ENCODE measurements at regions not wholly inside any gene's neighbourhood (a gene's known extent, or its start where the extent isn't known, plus 50 kb on each side); places are given as distances from the start of the nearest gene placed in this dataset.
"Not testable (repeated sequence)": the region's sequence is repeated elsewhere in the genome, so short reads cannot be mapped to it uniquely, and the experiment has no call there.

DNA sequence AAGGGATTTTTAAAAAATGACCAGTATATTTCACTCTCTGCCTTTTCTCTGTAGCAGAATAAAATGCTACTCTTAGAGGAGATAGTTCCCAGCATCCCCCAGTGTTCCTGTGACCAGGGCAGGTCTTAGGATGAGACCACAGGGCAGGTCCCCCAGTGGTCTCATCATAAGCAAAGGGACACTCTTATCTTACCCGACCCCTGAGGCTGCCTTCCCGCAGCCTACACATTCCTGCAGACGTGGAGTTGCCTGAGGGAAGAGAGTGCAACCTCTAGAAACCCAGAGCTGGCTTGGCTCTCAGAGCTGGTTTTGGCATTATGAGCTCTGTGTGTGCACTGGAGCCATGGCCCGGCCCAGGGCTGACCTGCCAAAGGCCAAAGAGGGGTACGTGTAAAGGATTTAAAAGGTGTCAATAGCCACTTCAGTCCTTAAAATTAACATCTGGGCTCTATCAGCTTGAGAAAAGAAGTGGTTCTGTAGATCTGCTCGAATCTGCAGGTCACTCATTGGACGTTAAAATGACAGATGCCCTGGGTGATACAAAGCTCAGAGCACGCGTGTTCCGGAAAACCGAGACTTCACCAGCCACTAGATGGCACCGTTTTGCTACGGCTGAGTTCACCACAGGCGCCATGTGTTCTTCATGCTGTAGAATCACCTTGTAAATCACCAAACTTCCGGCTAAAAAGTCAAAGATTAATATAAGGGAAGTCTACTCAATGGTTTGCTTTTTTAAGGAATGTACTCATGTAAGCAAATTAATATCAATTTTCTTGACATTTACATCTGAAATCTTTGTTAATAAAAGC, 60.4 kb upstream of the GPR31 start:
- not testable (repeated sequence) for H3K9me3 Mint-ChIP-seq (ENCODE audit: unreplicated experiment); DNase-seq (ENCODE audit: extremely low spot score, unreplicated experiment); H3K4me1 Mint-ChIP-seq (ENCODE audit: unreplicated experiment); H3K27ac Mint-ChIP-seq (ENCODE audit: unreplicated experiment); H3K4me3 Mint-ChIP-seq (ENCODE audit: unreplicated experiment); H3K36me3 Mint-ChIP-seq (ENCODE audit: unreplicated experiment); H3K27me3 Mint-ChIP-seq (ENCODE audit: unreplicated experiment)
- peak; percentile 31 for TF ChIP-seq CTCF (IDR thresholded peaks at IDR 0.05)

GRCh38 chr6:167219079-167219478, 61.3 kb upstream of the GPR31 start:
- peaks cover 10% of the 10 kb centered on the region for H3K27me3 Mint-ChIP-seq (ENCODE audit: unreplicated experiment)
- H3K9me3 Mint-ChIP-seq (ENCODE audit: unreplicated experiment); DNase-seq (ENCODE audit: extremely low spot score, unreplicated experiment); H3K4me1 Mint-ChIP-seq (ENCODE audit: unreplicated experiment); H3K4me3 Mint-ChIP-seq (ENCODE audit: unreplicated experiment); H3K27ac Mint-ChIP-seq (ENCODE audit: unreplicated experiment); H3K36me3 Mint-ChIP-seq (ENCODE audit: unreplicated experiment): not testable (repeated sequence)

DNA sequence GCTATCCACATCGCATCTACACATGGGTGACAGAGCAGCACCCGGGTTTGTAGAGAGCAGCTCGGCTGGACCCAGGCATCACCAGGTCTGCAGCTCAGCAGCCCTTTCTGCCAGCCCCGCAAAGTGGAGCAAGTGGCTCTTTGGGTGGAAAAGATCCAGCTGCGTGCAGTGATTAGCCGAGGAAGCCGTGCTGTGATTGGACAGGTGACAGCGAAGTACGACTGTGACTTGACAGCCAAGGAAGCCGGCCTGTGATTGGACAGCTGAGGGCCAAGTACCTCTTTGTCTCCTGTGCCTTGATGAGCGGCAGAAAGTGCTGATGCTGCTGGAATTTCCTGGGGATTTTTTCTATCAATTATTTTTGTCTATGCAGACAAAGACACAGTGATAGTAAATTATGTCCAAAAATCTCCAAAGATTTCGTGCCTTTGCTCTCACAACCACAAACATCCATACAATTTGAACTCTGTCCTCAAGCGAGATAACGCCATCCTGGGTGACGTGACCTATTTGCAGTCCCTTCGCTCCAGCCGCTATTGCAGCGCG, 62.3 kb upstream of the GPR31 start:
- no peak for DNase-seq (ENCODE audit: extremely low spot score, unreplicated experiment)
- no peaks in the 10 kb centered on the region for H3K36me3 Mint-ChIP-seq (ENCODE audit: unreplicated experiment)
- no peak overlapping the region for H3K4me3 Mint-ChIP-seq (ENCODE audit: unreplicated experiment)
- no peaks in the 10 kb centered on the region for H3K4me1 Mint-ChIP-seq (ENCODE audit: unreplicated experiment)
- TF ChIP-seq CTCF (IDR thresholded peaks at IDR 0.05) = no peak
- H3K27me3 Mint-ChIP-seq (ENCODE audit: unreplicated experiment) = peaks cover 14% of the 10 kb centered on the region
- no peaks in the 10 kb centered on the region for H3K9me3 Mint-ChIP-seq (ENCODE audit: unreplicated experiment)
- no peak overlapping the region for H3K27ac Mint-ChIP-seq (ENCODE audit: unreplicated experiment)

- Mint-ChIP-seq H3K4me1 (ENCODE audit: unreplicated experiment) (no peaks in the 10 kb centered on the region), H3K27me3 (ENCODE audit: unreplicated experiment) (peaks cover 20% of the 10 kb centered on the region), H3K36me3 (ENCODE audit: unreplicated experiment) (no peaks in the 10 kb centered on the region), H3K4me3 (ENCODE audit: unreplicated experiment) (no peak overlapping the region), H3K9me3 (ENCODE audit: unreplicated experiment) (no peaks in the 10 kb centered on the region), H3K27ac (ENCODE audit: unreplicated experiment) (no peak overlapping the region)
- peak; percentile 77 for DNase-seq (ENCODE audit: extremely low spot score, unreplicated experiment)
- TF ChIP-seq CTCF (IDR thresholded peaks at IDR 0.05) = no peak
Observed at GRCh38 chr6:167221400-167222201, 63.8 kb upstream of the GPR31 start.

DNA sequence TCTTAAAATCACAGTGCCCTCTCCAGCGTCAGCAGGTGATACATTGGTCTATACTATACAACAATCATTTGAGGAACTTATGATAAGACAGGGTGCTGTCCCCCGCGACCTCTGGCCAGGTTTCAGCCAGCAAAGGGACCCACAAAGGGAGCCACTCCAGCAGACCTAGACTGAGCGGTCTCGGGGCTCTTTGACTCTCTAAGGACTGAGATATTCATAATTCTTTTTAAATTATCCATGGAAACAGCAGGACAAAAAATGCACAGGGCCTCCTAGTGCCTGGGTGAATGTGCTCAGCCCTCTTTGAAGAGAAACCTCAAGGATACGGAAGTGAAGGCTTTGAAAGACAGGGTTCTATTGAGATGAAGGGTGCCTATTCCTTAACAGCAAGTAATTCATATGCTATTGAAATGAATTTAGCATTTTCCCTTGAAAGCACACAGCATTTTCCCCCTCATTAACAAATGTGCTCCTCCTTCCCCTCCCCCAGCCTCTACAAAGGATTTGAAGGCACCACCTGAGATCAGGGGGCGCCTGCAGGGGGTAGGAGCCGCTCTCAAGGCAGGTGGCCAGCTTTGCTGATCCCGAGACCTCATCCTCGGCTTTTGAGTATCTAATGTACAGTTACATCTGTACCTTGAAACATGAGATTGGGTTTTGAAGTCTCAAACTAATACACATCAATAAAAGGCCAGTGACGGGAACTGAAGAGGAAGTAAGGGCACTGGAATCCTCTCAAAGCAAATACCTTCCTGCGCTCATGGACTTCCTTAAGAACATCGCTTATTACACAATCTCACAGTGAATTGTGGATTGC, 65.3 kb upstream of the UNC93A start:
- not testable (repeated sequence) for H3K36me3 Mint-ChIP-seq (ENCODE audit: unreplicated experiment); H3K9me3 Mint-ChIP-seq (ENCODE audit: unreplicated experiment); H3K27ac Mint-ChIP-seq (ENCODE audit: unreplicated experiment); H3K4me1 Mint-ChIP-seq (ENCODE audit: unreplicated experiment); H3K4me3 Mint-ChIP-seq (ENCODE audit: unreplicated experiment)
- H3K27me3 Mint-ChIP-seq (ENCODE audit: unreplicated experiment) = peaks cover 48% of the 10 kb centered on the region
- DNase-seq (ENCODE audit: extremely low spot score, unreplicated experiment) = peak; percentile 54

Data from osteocyte (in vitro differentiated cells).